BJ (cell line): ENCODE measurements at regions not wholly inside any gene's neighbourhood (a gene's known extent, or its start where the extent isn't known, plus 50 kb on each side); places are given as distances from the start of the nearest gene placed in this dataset.

Source experiments
- CTCF ChIA-PET: fragments of 350-600 bp; formaldehyde crosslinking; extraction: SDS; loops from one replicate; lab custom pipeline; 2021; ENCODE audit warnings: antibody characterized with exemption, inconsistent platforms; lab: Yijun Ruan, JAX
- POLR2A ChIA-PET: fragments of 300-600 bp; sonication (Branson Sonifier 250); formaldehyde crosslinking; extraction: SDS; loops from one replicate; lab custom pipeline; 2021; ENCODE audit warnings: antibody characterized with exemption; lab: Charles Lee
- DNase-seq: peaks from one replicate; pipeline ENCODE4 v3.0.0-alpha.2; 2011; ENCODE audit warnings: low read depth
- H3K27me3 ChIP-seq: 2 replicates; pipeline ENCODE4 v1.6.0; 2011; ENCODE audit warnings: low read length; ENCODE audit not compliant: control insufficient read depth, insufficient read depth
- H3K36me3 ChIP-seq: 2 replicates; pipeline ENCODE4 v1.5.1; 2011; ENCODE audit warnings: low read length; ENCODE audit not compliant: control insufficient read depth, insufficient read depth
- H3K4me3 ChIP-seq: 2 replicates; pipeline ENCODE4 v1.5.1; 2011; ENCODE audit warnings: low read depth, mild to moderate bottlenecking, control low read depth, low read length
- CTCF ChIP-seq: IDR thresholded peaks from 2 replicates; pipeline ENCODE4 v1.5.1; 2011; ENCODE audit warnings: low read depth, mild to moderate bottlenecking, control low read depth, inconsistent platforms, low read length, moderate library complexity; ENCODE audit not compliant: insufficient read depth

- no peak for DNase-seq
- POLR2A ChIA-PET: interaction anchor here (0.7 kb wide), 1 partner anchor 133 kb away, joined by 3 read pairs; no protein-coding TSS in a partner anchor
- Histone ChIP-seq H3K27me3 (no peaks in the 10 kb centered on the region), H3K4me3 (no peak overlapping the region), H3K36me3 (no peaks in the 10 kb centered on the region)
- CTCF ChIA-PET: no interaction called here
- no peak for TF ChIP-seq CTCF
Measured at GRCh38 chr7:28301148-28301641, 111.1 kb upstream of the CREB5 start.

DNA sequence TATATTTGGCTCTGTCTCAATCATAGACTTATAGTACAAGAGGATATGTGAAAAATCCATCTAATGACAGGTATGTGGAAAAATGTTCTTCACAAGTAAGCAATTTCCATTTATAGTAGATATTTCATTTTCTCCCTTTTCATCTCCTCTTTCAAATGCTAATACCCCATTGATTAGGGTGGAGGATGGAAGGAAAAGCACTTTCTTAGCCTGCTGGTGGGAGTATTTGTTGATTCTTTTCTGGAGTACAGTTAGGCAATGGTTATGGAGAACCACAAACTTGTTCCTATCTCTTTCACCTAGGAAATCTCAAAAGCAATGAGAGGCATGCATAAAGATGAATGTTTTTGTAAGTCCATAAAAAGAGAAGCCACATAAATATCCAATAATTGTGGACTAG, 108.0 kb upstream of the CREB5 start:
- DNase-seq: no peak
- ChIA-PET POLR2A (no interaction called here), CTCF (no interaction called here)
- no peaks in the 10 kb centered on the region for H3K27me3 ChIP-seq
- no peaks in the 10 kb centered on the region for H3K36me3 ChIP-seq
- no peak overlapping the region for H3K4me3 ChIP-seq
- TF ChIP-seq CTCF: no peak

DNA sequence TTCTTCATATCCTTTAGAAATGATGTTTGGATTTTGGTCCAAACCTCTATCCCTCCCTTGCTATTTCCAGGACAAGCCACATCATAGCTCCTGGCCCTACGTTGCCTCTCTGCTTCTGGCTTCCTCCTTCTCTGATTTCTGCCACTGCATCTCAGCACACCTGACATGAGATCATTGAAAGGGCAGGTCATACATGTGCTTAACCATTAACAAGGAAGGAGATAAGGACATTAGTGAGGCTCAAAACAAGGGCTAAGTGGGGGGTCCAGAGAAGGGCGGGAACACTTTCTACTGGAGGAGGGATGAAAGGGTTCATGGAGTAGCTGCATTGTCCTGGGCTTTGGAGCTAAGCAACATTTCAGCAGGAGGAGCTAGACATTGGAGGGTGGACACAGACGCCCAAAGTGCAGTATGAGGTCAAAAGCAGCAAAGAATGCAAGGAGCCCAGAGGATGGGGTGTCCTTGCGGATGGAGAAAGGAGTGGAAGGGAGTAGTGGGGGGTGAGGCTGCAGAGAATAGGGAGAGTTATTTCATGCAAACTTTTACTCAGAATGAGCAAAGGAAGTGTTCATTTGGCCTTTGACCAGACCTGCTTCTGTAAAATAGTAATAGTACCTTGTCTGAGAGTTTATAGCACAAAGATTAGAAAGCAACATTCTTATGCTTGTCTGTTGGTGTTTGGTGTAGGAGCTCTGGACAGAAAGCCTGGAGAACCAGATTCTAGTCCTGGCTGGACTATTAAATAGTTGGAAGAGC, 102.4 kb upstream of the CREB5 start:
- DNase-seq: no peak
- no peak for TF ChIP-seq CTCF
- ChIA-PET CTCF (interaction anchor here (0.6 to 0.9 kb wide), 2 partner anchors 13 to 53 kb away, joined by 3 read pairs; no protein-coding TSS in a partner anchor), POLR2A (no interaction called here)
- Histone ChIP-seq H3K4me3 (no peak overlapping the region), H3K27me3 (peaks cover 9% of the 10 kb centered on the region), H3K36me3 (no peaks in the 10 kb centered on the region)

GRCh38 chr7:28310460-28310848, 101.9 kb upstream of the CREB5 start:
- DNase-seq: no peak
- H3K27me3 ChIP-seq: peaks cover 12% of the 10 kb centered on the region
- H3K4me3 ChIP-seq: no peak overlapping the region
- POLR2A ChIA-PET: no interaction called here
- TF ChIP-seq CTCF: no peak
- CTCF ChIA-PET: interaction anchor here (0.6 kb wide), 1 partner anchor 14 kb away, joined by 3 read pairs; no protein-coding TSS in a partner anchor
- no peaks in the 10 kb centered on the region for H3K36me3 ChIP-seq

GRCh38 chr7:28311670-28312069, 100.6 kb upstream of the CREB5 start:
- ChIA-PET POLR2A (no interaction called here), CTCF (no interaction called here)
- no peak for TF ChIP-seq CTCF
- DNase-seq: no peak
- H3K36me3 ChIP-seq: no peaks in the 10 kb centered on the region
- H3K4me3 ChIP-seq: no peak overlapping the region
- H3K27me3 ChIP-seq: peaks cover 13% of the 10 kb centered on the region
